SK-N-SH treated with all-trans-retinoic acid at 6 μM for 48 hours (cell line): ENCODE measurements at regions not wholly inside any gene's neighbourhood (a gene's known extent, or its start where the extent isn't known, plus 50 kb on each side); places are given as distances from the start of the nearest gene placed in this dataset.

Experiments used
- ATAC-seq: fragments of 200-7000 bp; cut with Tn5 transposase; 3 replicates; pipeline ENCODE4 v1.9.1; 2020; ENCODE audit warnings: mild to moderate bottlenecking, moderate library complexity
- ARNTL ChIP-seq: fragments of 450-650 bp; formaldehyde crosslinking; IDR thresholded peaks from 2 replicates; pipeline ENCODE4 v1.5.0; 2020; ENCODE audit warnings: low read depth, mild to moderate bottlenecking, moderate library complexity, borderline replicate concordance
- CSDC2 ChIP-seq: fragments of 250-450 bp; sonication (Bioruptor Pico); IDR thresholded peaks from 2 replicates; pipeline ENCODE4 v1.5.0; 2020; ENCODE audit warnings: mild to moderate bottlenecking, moderate library complexity
- ESRRG ChIP-seq: fragments of 250-450 bp; sonication (Bioruptor Pico); IDR thresholded peaks from 2 replicates; pipeline ENCODE4 v1.6.1; 2021; ENCODE audit warnings: mild to moderate bottlenecking
- GLIS3 ChIP-seq: fragments of 250-450 bp; sonication (Bioruptor Pico); IDR thresholded peaks from 2 replicates; pipeline ENCODE4 v1.5.0; 2020; ENCODE audit warnings: mild to moderate bottlenecking, moderate library complexity
- ISL1 ChIP-seq: fragments of 250-450 bp; sonication (Bioruptor Pico); IDR thresholded peaks from 2 replicates; pipeline ENCODE4 v2.1.2; 2022; ENCODE audit warnings: mild to moderate bottlenecking, moderate library complexity
- OSR1 ChIP-seq: fragments of 250-450 bp; sonication (Bioruptor Pico); IDR thresholded peaks from 2 replicates; pipeline ENCODE4 v1.8.0; 2022; ENCODE audit warnings: moderate library complexity, mild to moderate bottlenecking, inconsistent platforms
- PPARA ChIP-seq: fragments of 250-450 bp; sonication (Bioruptor Pico); IDR thresholded peaks from 2 replicates; pipeline ENCODE4 v1.5.0; 2020; ENCODE audit warnings: mild to moderate bottlenecking, borderline replicate concordance
- RARB ChIP-seq: fragments of 250-450 bp; sonication (Bioruptor Pico); IDR thresholded peaks from 2 replicates; pipeline ENCODE4 v1.8.0; 2021; ENCODE audit warnings: mild to moderate bottlenecking, moderate library complexity
- SNAI2 ChIP-seq: fragments of 250-450 bp; sonication (Bioruptor Pico); IDR thresholded peaks from 2 replicates; pipeline ENCODE4 v1.5.0; 2020; ENCODE audit warnings: mild to moderate bottlenecking, moderate library complexity
- TCF4 ChIP-seq: fragments of 250-450 bp; sonication (Bioruptor Pico); IDR thresholded peaks from 2 replicates; pipeline ENCODE4 v1.8.0; 2021; ENCODE audit warnings: mild to moderate bottlenecking, moderate library complexity, borderline replicate concordance
- TOX ChIP-seq: fragments of 250-450 bp; sonication (Bioruptor Pico); IDR thresholded peaks from 2 replicates; pipeline ENCODE4 v1.8.0; 2021; ENCODE audit warnings: mild to moderate bottlenecking, moderate library complexity, borderline replicate concordance
- ZC3H10 ChIP-seq: fragments of 250-450 bp; sonication (Bioruptor Pico); IDR thresholded peaks from 2 replicates; pipeline ENCODE4 v1.5.1; 2021; ENCODE audit warnings: mild to moderate bottlenecking, moderate library complexity
- ZFP3 ChIP-seq: fragments of 250-450 bp; sonication (Bioruptor Pico); IDR thresholded peaks from 2 replicates; pipeline ENCODE4 v1.5.0; 2020; ENCODE audit warnings: mild to moderate bottlenecking, moderate library complexity
- ZFP30 ChIP-seq: fragments of 450-650 bp; formaldehyde crosslinking; IDR thresholded peaks from 2 replicates; pipeline ENCODE4 v1.5.0; 2022; ENCODE audit warnings: mild to moderate bottlenecking, moderate library complexity
- ZNF565 ChIP-seq: fragments of 450-650 bp; formaldehyde crosslinking; conservative IDR thresholded peaks from 2 replicates; pipeline ENCODE4 v1.5.0; 2020; ENCODE audit warnings: low read depth, mild to moderate bottlenecking, moderate library complexity
- ZNF70 ChIP-seq: fragments of 450-650 bp; formaldehyde crosslinking; IDR thresholded peaks from 2 replicates; pipeline ENCODE4 v1.5.0; 2020; ENCODE audit warnings: mild to moderate bottlenecking, moderate library complexity
- ZNF8 ChIP-seq: fragments of 450-650 bp; formaldehyde crosslinking; IDR thresholded peaks from 2 replicates; pipeline ENCODE4 v1.5.0; 2020; ENCODE audit warnings: mild to moderate bottlenecking, moderate library complexity
- TF ChIP-seq, protein P1 (sequence below): fragments of 250-450 bp; sonication (Bioruptor Pico); IDR thresholded peaks from 2 replicates; pipeline ENCODE4 v1.8.0; 2021; ENCODE audit warnings: low read depth, mild to moderate bottlenecking, moderate library complexity, borderline replicate concordance
- TF ChIP-seq, protein P2 (sequence below): fragments of 250-450 bp; sonication (Bioruptor Pico); IDR thresholded peaks from 2 replicates; pipeline ENCODE4 v1.5.0; 2020; ENCODE audit warnings: mild to moderate bottlenecking, moderate library complexity
- TF ChIP-seq, protein P3 (sequence below): fragments of 250-450 bp; sonication (Bioruptor Pico); IDR thresholded peaks from 2 replicates; pipeline ENCODE4 v1.5.1; 2021; ENCODE audit warnings: mild to moderate bottlenecking, moderate library complexity
- TF ChIP-seq, protein P4 (sequence below): fragments of 250-450 bp; sonication (Bioruptor Pico); IDR thresholded peaks from 2 replicates; pipeline ENCODE4 v1.8.0; 2020; ENCODE audit warnings: mild to moderate bottlenecking, moderate library complexity, borderline replicate concordance

DNA sequence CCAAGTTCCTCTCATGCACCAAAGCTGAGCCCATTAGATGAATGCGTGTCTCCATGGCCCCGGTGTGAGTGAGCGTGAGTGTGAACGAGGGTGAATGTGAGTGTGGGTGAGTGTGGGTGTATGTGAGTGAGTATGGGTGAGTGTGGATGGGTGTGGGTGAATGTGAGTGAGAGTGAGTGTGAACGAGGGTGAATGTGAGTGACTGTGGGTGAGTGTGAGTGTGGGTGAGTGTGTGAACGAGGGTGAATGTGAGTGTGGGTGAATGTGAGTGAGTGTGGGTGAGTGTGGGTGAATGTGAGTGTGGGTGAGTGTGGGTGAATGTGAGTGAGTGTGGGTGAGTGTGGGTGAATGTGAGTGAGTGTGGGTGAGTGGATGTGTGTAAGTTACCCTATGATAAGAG is 1521.8 kb upstream of the TENM3 start:
- TF ChIP-seq, protein P1, sequence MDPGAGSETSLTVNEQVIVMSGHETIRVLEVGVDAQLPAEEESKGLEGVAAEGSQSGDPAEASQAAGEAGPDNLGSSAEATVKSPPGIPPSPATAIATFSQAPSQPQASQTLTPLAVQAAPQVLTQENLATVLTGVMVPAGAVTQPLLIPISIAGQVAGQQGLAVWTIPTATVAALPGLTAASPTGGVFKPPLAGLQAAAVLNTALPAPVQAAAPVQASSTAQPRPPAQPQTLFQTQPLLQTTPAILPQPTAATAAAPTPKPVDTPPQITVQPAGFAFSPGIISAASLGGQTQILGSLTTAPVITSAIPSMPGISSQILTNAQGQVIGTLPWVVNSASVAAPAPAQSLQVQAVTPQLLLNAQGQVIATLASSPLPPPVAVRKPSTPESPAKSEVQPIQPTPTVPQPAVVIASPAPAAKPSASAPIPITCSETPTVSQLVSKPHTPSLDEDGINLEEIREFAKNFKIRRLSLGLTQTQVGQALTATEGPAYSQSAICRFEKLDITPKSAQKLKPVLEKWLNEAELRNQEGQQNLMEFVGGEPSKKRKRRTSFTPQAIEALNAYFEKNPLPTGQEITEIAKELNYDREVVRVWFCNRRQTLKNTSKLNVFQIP (CRISPR knock-in tag) = no peak
- TF ChIP-seq GLIS3 (CRISPR knock-in tag) = no peak
- no peak for TF ChIP-seq ZFP3 (CRISPR knock-in tag)
- TF ChIP-seq TOX = no peak
- no peak for TF ChIP-seq PPARA (CRISPR knock-in tag)
- TF ChIP-seq OSR1 = no peak
- TF ChIP-seq SNAI2 (CRISPR knock-in tag) = no peak
- TF ChIP-seq, protein P2, sequence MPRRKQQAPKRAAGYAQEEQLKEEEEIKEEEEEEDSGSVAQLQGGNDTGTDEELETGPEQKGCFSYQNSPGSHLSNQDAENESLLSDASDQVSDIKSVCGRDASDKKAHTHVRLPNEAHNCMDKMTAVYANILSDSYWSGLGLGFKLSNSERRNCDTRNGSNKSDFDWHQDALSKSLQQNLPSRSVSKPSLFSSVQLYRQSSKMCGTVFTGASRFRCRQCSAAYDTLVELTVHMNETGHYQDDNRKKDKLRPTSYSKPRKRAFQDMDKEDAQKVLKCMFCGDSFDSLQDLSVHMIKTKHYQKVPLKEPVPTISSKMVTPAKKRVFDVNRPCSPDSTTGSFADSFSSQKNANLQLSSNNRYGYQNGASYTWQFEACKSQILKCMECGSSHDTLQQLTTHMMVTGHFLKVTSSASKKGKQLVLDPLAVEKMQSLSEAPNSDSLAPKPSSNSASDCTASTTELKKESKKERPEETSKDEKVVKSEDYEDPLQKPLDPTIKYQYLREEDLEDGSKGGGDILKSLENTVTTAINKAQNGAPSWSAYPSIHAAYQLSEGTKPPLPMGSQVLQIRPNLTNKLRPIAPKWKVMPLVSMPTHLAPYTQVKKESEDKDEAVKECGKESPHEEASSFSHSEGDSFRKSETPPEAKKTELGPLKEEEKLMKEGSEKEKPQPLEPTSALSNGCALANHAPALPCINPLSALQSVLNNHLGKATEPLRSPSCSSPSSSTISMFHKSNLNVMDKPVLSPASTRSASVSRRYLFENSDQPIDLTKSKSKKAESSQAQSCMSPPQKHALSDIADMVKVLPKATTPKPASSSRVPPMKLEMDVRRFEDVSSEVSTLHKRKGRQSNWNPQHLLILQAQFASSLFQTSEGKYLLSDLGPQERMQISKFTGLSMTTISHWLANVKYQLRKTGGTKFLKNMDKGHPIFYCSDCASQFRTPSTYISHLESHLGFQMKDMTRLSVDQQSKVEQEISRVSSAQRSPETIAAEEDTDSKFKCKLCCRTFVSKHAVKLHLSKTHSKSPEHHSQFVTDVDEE (CRISPR knock-in tag) = no peak
- no peak for TF ChIP-seq ZFP30
- no peak for ATAC-seq

DNA sequence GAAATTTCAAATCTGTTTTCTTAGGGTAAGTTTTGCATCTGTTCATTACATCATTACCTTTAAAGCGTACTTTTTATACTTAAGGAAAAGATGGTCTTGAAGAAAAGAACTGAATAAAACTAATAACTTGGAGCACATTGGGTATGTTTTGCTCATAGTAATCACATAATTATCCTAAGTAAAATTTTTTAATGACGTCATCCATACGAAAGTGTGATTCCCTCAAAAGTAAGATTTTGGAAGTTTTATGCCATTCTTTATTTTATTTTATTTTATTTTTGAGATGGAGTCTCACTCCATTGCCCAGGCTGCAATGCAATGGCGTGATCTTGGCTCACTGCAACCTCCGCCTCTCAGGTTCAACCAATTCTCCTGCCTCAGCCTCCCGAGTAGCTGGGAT is 1516.6 kb upstream of the TENM3 start:
- TF ChIP-seq ZC3H10 (no peak), SNAI2 (CRISPR knock-in tag) (no peak), ARNTL (no peak), ZFP30 (no peak), GLIS3 (CRISPR knock-in tag) (no peak), ZNF565 (no peak), ISL1 (no peak), RARB (CRISPR knock-in tag) (no peak), ZNF70 (CRISPR knock-in tag) (no peak), ZNF8 (CRISPR knock-in tag) (no peak), TCF4 (CRISPR knock-in tag) (no peak), CSDC2 (CRISPR knock-in tag) (no peak), ESRRG (CRISPR knock-in tag) (no peak), TOX (no peak)
- TF ChIP-seq, protein P3, sequence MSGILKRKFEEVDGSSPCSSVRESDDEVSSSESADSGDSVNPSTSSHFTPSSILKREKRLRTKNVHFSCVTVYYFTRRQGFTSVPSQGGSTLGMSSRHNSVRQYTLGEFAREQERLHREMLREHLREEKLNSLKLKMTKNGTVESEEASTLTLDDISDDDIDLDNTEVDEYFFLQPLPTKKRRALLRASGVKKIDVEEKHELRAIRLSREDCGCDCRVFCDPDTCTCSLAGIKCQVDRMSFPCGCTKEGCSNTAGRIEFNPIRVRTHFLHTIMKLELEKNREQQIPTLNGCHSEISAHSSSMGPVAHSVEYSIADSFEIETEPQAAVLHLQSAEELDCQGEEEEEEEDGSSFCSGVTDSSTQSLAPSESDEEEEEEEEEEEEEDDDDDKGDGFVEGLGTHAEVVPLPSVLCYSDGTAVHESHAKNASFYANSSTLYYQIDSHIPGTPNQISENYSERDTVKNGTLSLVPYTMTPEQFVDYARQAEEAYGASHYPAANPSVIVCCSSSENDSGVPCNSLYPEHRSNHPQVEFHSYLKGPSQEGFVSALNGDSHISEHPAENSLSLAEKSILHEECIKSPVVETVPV (CRISPR knock-in tag) = no peak
- TF ChIP-seq, protein P1 (CRISPR knock-in tag) = no peak
- TF ChIP-seq, protein P4, sequence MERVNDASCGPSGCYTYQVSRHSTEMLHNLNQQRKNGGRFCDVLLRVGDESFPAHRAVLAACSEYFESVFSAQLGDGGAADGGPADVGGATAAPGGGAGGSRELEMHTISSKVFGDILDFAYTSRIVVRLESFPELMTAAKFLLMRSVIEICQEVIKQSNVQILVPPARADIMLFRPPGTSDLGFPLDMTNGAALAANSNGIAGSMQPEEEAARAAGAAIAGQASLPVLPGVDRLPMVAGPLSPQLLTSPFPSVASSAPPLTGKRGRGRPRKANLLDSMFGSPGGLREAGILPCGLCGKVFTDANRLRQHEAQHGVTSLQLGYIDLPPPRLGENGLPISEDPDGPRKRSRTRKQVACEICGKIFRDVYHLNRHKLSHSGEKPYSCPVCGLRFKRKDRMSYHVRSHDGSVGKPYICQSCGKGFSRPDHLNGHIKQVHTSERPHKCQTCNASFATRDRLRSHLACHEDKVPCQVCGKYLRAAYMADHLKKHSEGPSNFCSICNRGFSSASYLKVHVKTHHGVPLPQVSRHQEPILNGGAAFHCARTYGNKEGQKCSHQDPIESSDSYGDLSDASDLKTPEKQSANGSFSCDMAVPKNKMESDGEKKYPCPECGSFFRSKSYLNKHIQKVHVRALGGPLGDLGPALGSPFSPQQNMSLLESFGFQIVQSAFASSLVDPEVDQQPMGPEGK (CRISPR knock-in tag) = no peak
- TF ChIP-seq, all 23 proteins: peak for 0
- ATAC-seq = no peak

DNA sequence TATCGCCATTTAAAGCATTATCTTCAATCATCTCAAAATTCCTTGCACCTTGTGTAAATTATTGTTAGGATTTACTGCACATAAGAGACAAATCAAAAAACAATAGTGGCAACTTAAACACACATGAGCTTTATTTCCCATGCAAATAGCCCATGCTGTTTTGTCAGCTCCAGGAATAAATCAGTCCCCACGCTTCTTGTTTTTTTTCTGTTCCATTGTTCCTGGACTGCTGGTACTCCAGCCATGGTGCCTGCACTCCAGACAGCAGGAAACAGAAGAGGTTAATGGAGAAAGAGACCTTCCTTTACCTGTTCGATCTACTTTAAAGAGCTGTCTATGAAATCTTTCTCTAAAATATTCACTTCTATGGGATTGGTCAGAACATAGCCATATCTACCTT is 1515.7 kb upstream of the TENM3 start:
- TF ChIP-seq ZNF8 (CRISPR knock-in tag) = no peak
- TF ChIP-seq ARNTL = no peak
- no peak for TF ChIP-seq OSR1
- no peak for TF ChIP-seq CSDC2 (CRISPR knock-in tag)
- TF ChIP-seq, protein P2 (CRISPR knock-in tag) = no peak
- no peak for ATAC-seq
